Dermis microvascular lymphatic vessel endothelial cell (primary cell): ENCODE measurements at regions not wholly inside any gene's neighbourhood (a gene's known extent, or its start where the extent isn't known, plus 50 kb on each side); places are given as distances from the start of the nearest gene placed in this dataset.

Experiments
- DNase-seq, 2 donors: peaks; one replicate each; pipeline versions ENCODE4 v3.0.0 to v3.0.0-alpha.2; 2010; ENCODE audit warnings: low read depth in 2 of 2

DNA sequence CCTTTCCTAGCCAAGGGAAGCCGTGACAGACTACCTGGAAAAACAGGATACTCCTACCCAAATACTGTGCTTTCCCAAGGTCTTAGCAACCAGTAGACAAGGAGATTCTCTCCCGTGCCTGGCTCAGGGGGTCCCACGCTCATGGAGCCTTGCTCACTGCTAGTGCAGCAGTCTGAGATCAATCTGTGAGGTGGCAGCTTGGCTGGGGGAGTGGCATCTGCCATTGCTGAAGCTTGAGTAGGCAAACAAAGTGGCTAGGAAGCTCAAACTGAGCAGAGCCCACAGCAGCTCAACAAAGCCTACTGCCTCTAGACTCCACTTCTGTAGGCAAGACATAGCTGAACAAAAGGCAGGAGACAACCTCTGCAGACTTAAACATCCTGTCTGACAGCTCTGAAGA, 177.1 kb downstream of the PARM1 start:
- no peak for DNase-seq

GRCh38 chr4:75107755-75108612, 175.1 kb downstream of the PARM1 start:
- no peak for DNase-seq

- no peak for DNase-seq
Measured at GRCh38 chr4:75102787-75103085, 169.8 kb downstream of the PARM1 start.

DNA sequence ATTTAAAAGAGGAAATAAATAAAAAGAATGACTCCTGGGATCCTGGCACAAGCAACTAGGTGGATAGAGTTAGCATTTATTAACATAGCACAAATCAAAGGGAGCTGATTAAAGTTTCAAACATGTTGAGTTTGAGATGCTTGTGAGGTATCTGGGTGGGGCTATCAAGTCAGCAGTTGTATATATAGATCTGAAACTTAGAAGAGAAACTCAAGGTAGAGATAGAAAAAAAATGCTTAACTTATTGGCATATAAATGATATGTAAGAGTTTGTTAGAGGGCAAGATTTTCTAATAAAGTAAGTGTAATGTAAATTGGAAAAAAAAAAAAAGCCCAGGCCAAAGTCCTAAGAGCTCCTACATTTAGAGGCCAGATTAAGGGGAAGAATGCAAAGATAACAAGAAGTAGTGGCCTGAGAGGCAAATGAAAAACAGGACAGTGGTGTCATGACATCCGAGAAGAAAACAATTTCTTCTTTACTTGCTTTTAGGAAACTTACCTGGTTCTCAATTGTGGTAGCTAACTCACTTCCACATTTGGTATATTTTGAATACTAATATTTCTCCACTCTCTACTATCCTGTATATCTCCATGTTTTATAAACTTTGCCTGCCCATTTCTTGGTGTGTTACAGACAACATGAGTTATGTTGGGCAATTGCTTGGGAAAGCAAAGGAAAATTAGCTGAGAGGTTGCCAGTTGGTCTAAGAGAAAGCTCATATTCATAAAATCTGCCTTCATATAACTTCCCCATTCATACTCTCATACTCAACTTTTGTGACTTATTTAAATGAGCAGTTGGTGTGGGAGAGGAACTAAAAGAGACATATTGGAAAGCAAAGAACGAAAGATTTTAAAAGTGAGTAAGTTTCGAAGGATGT, 169.2 kb downstream of the PARM1 start:
- no peak for DNase-seq
